HEK293 (cell line): ENCODE measurements at regions not wholly inside any gene's neighbourhood (a gene's known extent, or its start where the extent isn't known, plus 50 kb on each side); places are given as distances from the start of the nearest gene placed in this dataset.

Experiments used
- CTCF ChIP-seq: fragments of 450-650 bp; formaldehyde crosslinking; IDR thresholded peaks from 2 replicates; pipeline ENCODE4 v1.5.1; 2016; ENCODE audit warnings: missing biosample characterization, missing genetic modification characterization
- PRDM1 ChIP-seq: fragments of 450-650 bp; formaldehyde crosslinking; IDR thresholded peaks from 2 replicates; pipeline ENCODE4; 2016; ENCODE audit warnings: missing biosample characterization, missing genetic modification characterization
- ZNF112 ChIP-seq: fragments of 450-650 bp; formaldehyde crosslinking; IDR thresholded peaks from 2 replicates; pipeline ENCODE4 v1.5.0; 2017; ENCODE audit warnings: missing biosample characterization, missing genetic modification characterization
- ZNF292 ChIP-seq: fragments of 450-650 bp; formaldehyde crosslinking; IDR thresholded peaks from 2 replicates; pipeline ENCODE4 v1.5.1; 2016; ENCODE audit warnings: low read depth, missing biosample characterization, missing genetic modification characterization, borderline replicate concordance

- TF ChIP-seq CTCF (tag by site-specific recombination), result no peak
- no peak for TF ChIP-seq ZNF112
- no peak for TF ChIP-seq PRDM1 (tag by site-specific recombination)
- no peak for TF ChIP-seq ZNF292 (tag by site-specific recombination)
Measured at GRCh38 chr6:145546265-145546664, 189.1 kb downstream of the EPM2A start.
